NCI-H2196 treated with DMSO at 0.1 percent for 48 hours (cell line): ENCODE measurements at regions not wholly inside any gene's neighbourhood (a gene's known extent, or its start where the extent isn't known, plus 50 kb on each side); places are given as distances from the start of the nearest gene placed in this dataset.
"Not testable (repeated sequence)": the region's sequence is repeated elsewhere in the genome, so short reads cannot be mapped to it uniquely, and the experiment has no call there.

Experiments
- DNase-seq: peaks from one replicate; lab custom pipeline; 2025; ENCODE audit not compliant: unreplicated experiment; lab: John Stamatoyannopoulos, UW

- no peak for DNase-seq
Observed at GRCh38 chr14:25699981-25700380, 650.0 kb upstream of the STXBP6 start.

GRCh38 chr14:25698111-25698510, 648.2 kb upstream of the STXBP6 start:
- DNase-seq = no peak

GRCh38 chr14:25696176-25696575, 646.2 kb upstream of the STXBP6 start:
- DNase-seq = no peak

- DNase-seq = no peak
Observed at GRCh38 chr14:25685004-25685403, 635.1 kb upstream of the STXBP6 start.

GRCh38 chr14:25680934-25681333, 631.0 kb upstream of the STXBP6 start:
- DNase-seq = no peak

- not testable (repeated sequence) for DNase-seq
Observed at GRCh38 chr14:25680511-25680910, 630.6 kb upstream of the STXBP6 start.

- DNase-seq = no peak
Observed at GRCh38 chr14:25677111-25677510, 627.2 kb upstream of the STXBP6 start.

GRCh38 chr14:25667387-25667786, 617.4 kb upstream of the STXBP6 start:
- no peak for DNase-seq

GRCh38 chr14:25666877-25667276, 616.9 kb upstream of the STXBP6 start:
- no peak for DNase-seq

- DNase-seq = no peak
Observed at GRCh38 chr14:25658988-25659387, 609.0 kb upstream of the STXBP6 start.

- DNase-seq = no peak
Observed at GRCh38 chr14:25630447-25630846, 580.5 kb upstream of the STXBP6 start.

GRCh38 chr14:25628978-25629377, 579.0 kb upstream of the STXBP6 start:
- DNase-seq = no peak

GRCh38 chr14:25628390-25628789, 578.4 kb upstream of the STXBP6 start:
- DNase-seq = no peak

GRCh38 chr14:25626986-25627385, 577.0 kb upstream of the STXBP6 start:
- DNase-seq = no peak

GRCh38 chr14:25622763-25623162, 572.8 kb upstream of the STXBP6 start:
- no peak for DNase-seq

- DNase-seq = no peak
Observed at GRCh38 chr14:25620515-25620914, 570.6 kb upstream of the STXBP6 start.

GRCh38 chr14:25615174-25615573, 565.2 kb upstream of the STXBP6 start:
- no peak for DNase-seq

- no peak for DNase-seq
Observed at GRCh38 chr14:25607192-25607591, 557.2 kb upstream of the STXBP6 start.

GRCh38 chr14:25602106-25602505, 552.2 kb upstream of the STXBP6 start:
- DNase-seq = no peak

- DNase-seq = no peak
Observed at GRCh38 chr14:25588751-25589150, 538.8 kb upstream of the STXBP6 start.

GRCh38 chr14:25574628-25575325, 524.8 kb upstream of the STXBP6 start:
- DNase-seq = no peak

- no peak for DNase-seq
Observed at GRCh38 chr14:25570483-25570882, 520.5 kb upstream of the STXBP6 start.

GRCh38 chr14:25557466-25557865, 507.5 kb upstream of the STXBP6 start:
- DNase-seq = no peak
